ENCODE measurements at regions not wholly inside any gene's neighbourhood (a gene's known extent, or its start where the extent isn't known, plus 50 kb on each side); places are given as distances from the start of the nearest gene placed in this dataset.

DNA sequence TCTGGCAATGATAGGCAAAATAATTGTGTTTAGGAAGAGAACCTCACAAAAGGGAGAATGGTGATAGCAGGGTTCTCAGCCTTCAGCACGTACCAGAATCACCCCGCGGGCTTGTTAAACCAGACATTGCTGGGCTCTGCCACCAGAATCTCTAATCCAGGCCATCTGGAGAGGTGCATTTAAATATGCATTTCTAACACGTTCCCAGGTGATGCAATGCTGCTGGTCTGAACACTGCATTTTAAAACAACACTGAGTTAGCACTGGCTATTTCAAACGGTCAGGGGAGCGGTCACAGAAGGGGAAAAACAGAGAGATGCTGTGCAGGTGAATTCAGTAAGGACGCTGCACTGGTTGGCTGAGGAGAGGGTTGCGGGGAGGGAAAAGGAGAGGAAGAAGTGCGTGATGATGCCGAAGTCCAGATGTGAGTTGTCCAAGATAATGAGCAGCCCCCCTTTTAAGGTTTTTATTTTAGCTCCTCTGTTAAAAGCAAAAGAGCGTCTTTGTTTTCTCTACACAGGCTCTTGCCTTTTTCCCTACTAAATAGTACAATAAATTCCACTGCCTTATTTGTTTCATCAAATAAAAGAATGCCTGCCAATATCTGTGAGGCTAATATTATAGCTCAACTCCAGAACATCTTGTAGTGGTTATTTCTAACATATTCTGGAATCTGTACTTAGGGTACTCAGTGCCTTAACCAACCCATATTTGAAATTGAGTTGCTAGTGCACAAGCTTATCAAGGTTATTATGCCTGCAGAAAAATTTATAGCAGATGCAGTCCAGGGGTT is 109.6 kb upstream of the POU2AF2 start:
- peaks cover 16% of the 10 kb centered on the region for H3K27me3 Mint-ChIP-seq
- no peaks in the 10 kb centered on the region for H3K4me1 Mint-ChIP-seq
- no peak overlapping the region for H3K4me3 Mint-ChIP-seq
- no peak for DNase-seq
- intact Hi-C loops (cut with DNase I, micrococcal nuclease): no loop called here
- ChIA-PET POLR2A (no interaction called here), CTCF (no interaction called here)
- no peak overlapping the region for H3K27ac Mint-ChIP-seq
- no peak for ATAC-seq
- H3K9me3 Mint-ChIP-seq (ENCODE audit: low read depth): no peaks in the 10 kb centered on the region
- H3K36me3 Mint-ChIP-seq (ENCODE audit: low read depth): no peaks in the 10 kb centered on the region

DNA sequence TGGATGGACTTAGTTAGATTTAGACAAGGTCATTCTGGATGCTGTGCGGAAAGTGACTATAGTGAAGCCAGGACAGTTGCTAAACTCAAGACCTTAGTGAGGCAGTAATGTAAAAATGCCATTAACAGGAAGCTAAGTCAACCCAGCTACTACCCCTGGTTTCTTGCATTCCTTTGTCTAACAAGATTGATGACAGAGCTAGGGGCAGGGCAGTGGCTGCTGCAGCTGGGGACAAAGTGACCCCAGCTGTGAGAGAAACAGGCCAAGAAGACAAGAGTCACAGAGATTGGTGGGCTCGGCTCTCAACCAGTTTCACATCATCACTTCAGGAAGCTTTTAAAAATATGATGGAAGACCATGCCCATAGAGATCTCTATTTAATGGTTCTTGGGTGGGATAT is 110.4 kb upstream of the POU2AF2 start:
- CTCF ChIA-PET: no interaction called here
- ATAC-seq: no peak
- Mint-ChIP-seq H3K9me3 (ENCODE audit: low read depth) (no peaks in the 10 kb centered on the region), H3K36me3 (ENCODE audit: low read depth) (no peaks in the 10 kb centered on the region), H3K4me3 (no peak overlapping the region), H3K27me3 (peaks cover 14% of the 10 kb centered on the region), H3K27ac (no peak overlapping the region), H3K4me1 (no peaks in the 10 kb centered on the region)
- intact Hi-C loops (cut with DNase I, micrococcal nuclease): no loop called here
- DNase-seq: no peak
- POLR2A ChIA-PET: no interaction called here

DNA sequence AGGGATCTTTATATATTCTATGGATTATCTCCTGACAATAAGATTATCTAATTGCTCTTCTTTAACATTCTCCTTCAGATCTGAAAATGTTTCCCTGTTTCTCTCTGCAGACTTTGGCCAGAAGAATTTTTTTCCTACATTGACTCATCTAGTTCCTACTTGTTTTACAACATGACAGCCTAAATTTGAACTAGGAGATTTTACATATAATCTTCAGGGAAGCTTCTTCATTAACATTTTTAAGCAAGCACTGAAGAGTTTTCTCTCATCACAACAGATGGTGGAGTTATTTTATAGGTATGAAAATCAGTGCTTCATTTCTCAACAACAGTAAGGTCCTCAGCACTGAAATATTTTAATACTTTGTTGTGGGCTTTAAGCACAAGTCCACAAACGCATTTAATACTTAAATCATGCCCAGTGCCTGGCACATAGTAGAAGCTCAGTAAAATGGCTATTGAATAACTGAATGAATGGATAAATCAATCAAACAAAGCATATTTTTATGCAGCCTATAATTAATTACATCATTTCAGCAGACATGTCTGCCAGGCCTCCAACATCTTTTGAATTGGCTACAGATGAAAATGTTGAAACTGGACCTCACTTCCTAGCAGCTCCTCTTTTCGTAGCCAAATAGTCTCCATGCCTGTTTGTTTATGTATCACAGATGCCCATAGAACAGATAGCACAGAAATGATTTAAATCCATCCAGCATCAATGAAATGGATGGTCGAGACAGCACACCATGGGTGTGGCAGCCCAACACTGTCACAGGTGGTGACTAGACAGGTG is 117.3 kb upstream of the POU2AF2 start:
- DNase-seq: no peak
- POLR2A ChIA-PET: no interaction called here
- ATAC-seq: no peak
- no peak overlapping the region for H3K27ac Mint-ChIP-seq
- intact Hi-C loops (cut with DNase I, micrococcal nuclease): no loop called here
- CTCF ChIA-PET: interaction anchor here (0.7 kb wide), 1 partner anchor 635 kb away, joined by 3 read pairs; no protein-coding TSS in a partner anchor
- H3K36me3 Mint-ChIP-seq (ENCODE audit: low read depth): no peaks in the 10 kb centered on the region
- no peaks in the 10 kb centered on the region for H3K9me3 Mint-ChIP-seq (ENCODE audit: low read depth)
- H3K27me3 Mint-ChIP-seq: peaks cover 4% of the 10 kb centered on the region
- no peak overlapping the region for H3K4me3 Mint-ChIP-seq
- H3K4me1 Mint-ChIP-seq: no peaks in the 10 kb centered on the region

DNA sequence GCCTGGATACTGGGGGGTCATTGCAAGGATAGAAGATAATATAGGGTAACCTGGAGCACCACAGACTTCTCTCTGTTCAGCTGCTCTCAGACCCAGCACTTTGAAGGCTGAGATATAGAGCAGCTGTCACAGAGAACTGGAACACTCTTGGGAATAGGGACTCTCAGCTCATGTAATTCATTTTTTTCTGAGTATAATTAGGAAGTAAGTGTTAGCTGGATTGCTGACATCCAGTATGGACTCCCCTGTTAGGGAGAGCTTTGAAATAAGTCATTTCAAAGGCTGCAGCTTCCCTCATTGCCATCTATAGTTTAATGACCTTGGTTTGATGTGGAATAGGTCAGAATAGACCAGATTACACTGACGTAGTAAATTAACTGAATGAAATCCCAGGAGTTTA is 120.8 kb upstream of the POU2AF2 start:
- ChIA-PET POLR2A (no interaction called here), CTCF (interaction anchor here (1.7 kb wide), 1 partner anchor 18 kb away, joined by 4 read pairs; no protein-coding TSS in a partner anchor)
- intact Hi-C loops (cut with DNase I, micrococcal nuclease): no loop called here
- ATAC-seq (no peak), DNase-seq (no peak)
- Mint-ChIP-seq H3K27ac (no peak overlapping the region), H3K4me1 (no peaks in the 10 kb centered on the region), H3K27me3 (peaks cover 2% of the 10 kb centered on the region), H3K36me3 (ENCODE audit: low read depth) (no peaks in the 10 kb centered on the region), H3K4me3 (no peak overlapping the region), H3K9me3 (ENCODE audit: low read depth) (no peaks in the 10 kb centered on the region)

GRCh38 chr11:111123463-111124398 is 121.8 kb upstream of the POU2AF2 start:
- ATAC-seq: no peak
- no peak for DNase-seq
- intact Hi-C loops (cut with DNase I, micrococcal nuclease): no loop called here
- H3K9me3 Mint-ChIP-seq (ENCODE audit: low read depth): no peaks in the 10 kb centered on the region
- no peak overlapping the region for H3K27ac Mint-ChIP-seq
- H3K4me3 Mint-ChIP-seq: no peak overlapping the region
- H3K4me1 Mint-ChIP-seq: no peaks in the 10 kb centered on the region
- no peaks in the 10 kb centered on the region for H3K36me3 Mint-ChIP-seq (ENCODE audit: low read depth)
- CTCF ChIA-PET: no interaction called here
- POLR2A ChIA-PET: no interaction called here
- no peaks in the 10 kb centered on the region for H3K27me3 Mint-ChIP-seq

DNA sequence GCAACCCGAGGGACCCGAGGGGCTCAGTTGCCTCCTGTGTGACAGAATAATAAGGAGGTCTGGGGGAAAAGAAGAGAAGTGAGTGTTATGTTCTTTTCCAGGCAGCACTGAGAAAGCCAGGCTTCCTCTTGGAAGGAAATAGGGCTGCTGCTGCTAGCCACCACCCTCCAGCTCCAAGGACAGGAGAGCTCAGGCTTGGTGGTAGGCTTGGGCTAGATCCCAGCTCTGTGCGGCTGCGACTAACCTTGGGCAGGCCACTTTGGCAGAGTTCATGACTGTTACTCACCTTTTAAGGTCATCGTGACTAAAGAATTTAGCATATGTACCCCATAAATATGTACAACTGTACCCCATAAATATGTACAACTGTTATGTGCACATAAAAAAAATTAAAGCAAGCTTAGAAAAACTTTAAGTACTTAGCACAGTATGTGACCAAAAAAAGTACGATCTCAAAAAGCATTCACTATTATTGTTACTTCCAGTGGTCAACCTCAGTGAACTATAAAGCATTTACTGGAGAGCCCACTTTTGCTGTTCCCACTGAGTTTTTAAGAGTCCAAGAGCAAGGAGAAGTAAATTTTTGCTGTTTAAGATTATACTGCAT is 124.7 kb upstream of the POU2AF2 start:
- no peak overlapping the region for H3K27ac Mint-ChIP-seq
- no peaks in the 10 kb centered on the region for H3K36me3 Mint-ChIP-seq (ENCODE audit: low read depth)
- no peaks in the 10 kb centered on the region for H3K9me3 Mint-ChIP-seq (ENCODE audit: low read depth)
- no peak for ATAC-seq
- H3K27me3 Mint-ChIP-seq: no peaks in the 10 kb centered on the region
- POLR2A ChIA-PET: no interaction called here
- intact Hi-C loops (cut with DNase I, micrococcal nuclease): no loop called here
- no peak overlapping the region for H3K4me3 Mint-ChIP-seq
- CTCF ChIA-PET: interaction anchor here (1.0 kb wide), 1 partner anchor 13 kb away, joined by 3 read pairs; no protein-coding TSS in a partner anchor
- no peaks in the 10 kb centered on the region for H3K4me1 Mint-ChIP-seq
- no peak for DNase-seq

DNA sequence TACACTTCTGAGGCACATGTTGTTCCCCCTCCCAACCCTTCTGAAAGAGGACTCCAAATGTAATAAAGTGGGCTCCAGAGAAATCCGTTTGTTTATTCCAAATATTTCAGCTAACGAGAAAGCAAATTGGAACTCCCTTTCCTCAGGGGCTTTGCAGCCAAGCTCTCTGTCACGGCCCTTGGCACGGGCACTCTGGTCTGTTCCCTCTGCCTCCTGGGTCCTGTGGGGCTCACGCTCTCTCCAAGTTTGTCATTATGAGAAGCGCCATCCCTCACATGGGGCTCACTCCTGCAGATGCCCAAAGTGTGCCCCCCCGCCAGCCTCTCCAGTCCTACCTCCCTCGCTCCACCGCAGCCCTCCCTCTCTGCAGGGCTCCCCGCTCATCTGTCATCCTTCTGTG is 125.4 kb upstream of the POU2AF2 start:
- no peak for DNase-seq
- H3K4me1 Mint-ChIP-seq: no peaks in the 10 kb centered on the region
- no peak overlapping the region for H3K27ac Mint-ChIP-seq
- no peak for ATAC-seq
- ChIA-PET CTCF (interaction anchor here (0.7 kb wide), 1 partner anchor 1971 kb away, joined by 3 read pairs; no protein-coding TSS in a partner anchor), POLR2A (no interaction called here)
- no peaks in the 10 kb centered on the region for H3K36me3 Mint-ChIP-seq (ENCODE audit: low read depth)
- intact Hi-C loops (cut with DNase I, micrococcal nuclease): no loop called here
- peaks cover 3% of the 10 kb centered on the region for H3K27me3 Mint-ChIP-seq
- H3K9me3 Mint-ChIP-seq (ENCODE audit: low read depth): no peaks in the 10 kb centered on the region
- H3K4me3 Mint-ChIP-seq: no peak overlapping the region

- H3K36me3 Mint-ChIP-seq (ENCODE audit: low read depth): no peaks in the 10 kb centered on the region
- peaks cover 3% of the 10 kb centered on the region for H3K27me3 Mint-ChIP-seq
- no peaks in the 10 kb centered on the region for H3K9me3 Mint-ChIP-seq (ENCODE audit: low read depth)
- no peak for DNase-seq
- H3K4me3 Mint-ChIP-seq: no peak overlapping the region
- CTCF ChIA-PET: interaction anchor here (0.7 kb wide), 1 partner anchor 1971 kb away, joined by 3 read pairs; no protein-coding TSS in a partner anchor
- no peak overlapping the region for H3K27ac Mint-ChIP-seq
- ATAC-seq: no peak
- intact Hi-C loops (cut with DNase I, micrococcal nuclease): no loop called here
- POLR2A ChIA-PET: no interaction called here
- no peaks in the 10 kb centered on the region for H3K4me1 Mint-ChIP-seq
Measured at GRCh38 chr11:111119751-111120150, 125.8 kb upstream of the POU2AF2 start.

GRCh38 chr11:111115890-111116289 is 129.6 kb upstream of the POU2AF2 start:
- no peak overlapping the region for H3K27ac Mint-ChIP-seq
- H3K9me3 Mint-ChIP-seq (ENCODE audit: low read depth): no peaks in the 10 kb centered on the region
- no peak for DNase-seq
- H3K4me1 Mint-ChIP-seq: peaks cover 4% of the 10 kb centered on the region
- CTCF ChIA-PET: interaction anchor here (0.7 kb wide), 1 partner anchor 446 kb away, joined by 3 read pairs; no protein-coding TSS in a partner anchor
- no peak for ATAC-seq
- POLR2A ChIA-PET: no interaction called here
- H3K27me3 Mint-ChIP-seq: peaks cover 5% of the 10 kb centered on the region
- no peak overlapping the region for H3K4me3 Mint-ChIP-seq
- intact Hi-C loops (cut with DNase I, micrococcal nuclease): no loop called here
- H3K36me3 Mint-ChIP-seq (ENCODE audit: low read depth): no peaks in the 10 kb centered on the region

- DNase-seq (no peak), ATAC-seq (peak; percentile 47)
- ChIA-PET CTCF (no interaction called here), POLR2A (no interaction called here)
- Mint-ChIP-seq H3K4me3 (no peak overlapping the region), H3K9me3 (ENCODE audit: low read depth) (no peaks in the 10 kb centered on the region), H3K27me3 (peaks cover 5% of the 10 kb centered on the region), H3K4me1 (peaks cover 4% of the 10 kb centered on the region), H3K36me3 (ENCODE audit: low read depth) (no peaks in the 10 kb centered on the region), H3K27ac (no peak overlapping the region)
- intact Hi-C loops (cut with DNase I, micrococcal nuclease): no loop called here
Measured at GRCh38 chr11:111114091-111114490, 131.4 kb upstream of the POU2AF2 start.

DNA sequence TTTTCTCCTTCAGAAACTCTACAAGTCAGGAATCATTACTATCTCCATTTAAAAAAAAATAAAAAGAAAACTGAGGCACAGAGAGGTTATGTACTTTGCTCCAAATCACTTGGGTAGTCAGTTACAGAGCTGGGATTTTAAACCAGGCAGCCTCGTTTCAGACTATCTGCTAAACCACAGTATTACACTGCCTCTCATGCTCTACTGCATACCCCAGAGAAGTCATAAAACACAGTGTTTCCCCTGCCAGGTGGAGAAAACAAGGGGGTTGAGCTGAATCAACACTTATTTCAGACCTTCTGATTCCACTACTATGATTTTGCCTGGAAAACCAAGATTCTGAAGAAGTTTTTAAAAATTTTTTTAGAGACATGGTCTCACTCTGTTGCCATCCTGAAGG is 132.9 kb upstream of the POU2AF2 start:
- Mint-ChIP-seq H3K27me3 (peaks cover 6% of the 10 kb centered on the region), H3K4me3 (no peak overlapping the region), H3K4me1 (peaks cover 4% of the 10 kb centered on the region), H3K36me3 (ENCODE audit: low read depth) (no peaks in the 10 kb centered on the region), H3K9me3 (ENCODE audit: low read depth) (no peaks in the 10 kb centered on the region), H3K27ac (no peak overlapping the region)
- ChIA-PET POLR2A (no interaction called here), CTCF (interaction anchor here (0.9 kb wide), 1 partner anchor 118 kb away, joined by 3 read pairs; no protein-coding TSS in a partner anchor)
- DNase-seq: no peak
- ATAC-seq: no peak
- intact Hi-C loops (cut with DNase I, micrococcal nuclease): no loop called here

All from activated CD4-positive, alpha-beta T cell treated with anti-CD3 and anti-CD28 coated beads for 36 hours (primary cell).